GM12892 (cell line): ENCODE measurements at regions not wholly inside any gene's neighbourhood (a gene's known extent, or its start where the extent isn't known, plus 50 kb on each side); places are given as distances from the start of the nearest gene placed in this dataset.

Experiments used
- POLR2A ChIP-seq: IDR thresholded peaks from 2 replicates; pipeline ENCODE4 v1.6.1; 2011; ENCODE audit warnings: low read depth, low read length, control low read depth
- POLR2AphosphoS5 ChIP-seq: IDR thresholded peaks from 2 replicates; pipeline ENCODE4 v1.6.1; 2011; ENCODE audit warnings: low read depth, low read length, control low read depth

GRCh38 chr1:50270926-50271325 lies 152.3 kb downstream of the DMRTA2 start:
- TF ChIP-seq POLR2A (no peak), POLR2AphosphoS5 (no peak)
